Spleen (tissue), 7 donors: ENCODE measurements at regions not wholly inside any gene's neighbourhood (a gene's known extent, or its start where the extent isn't known, plus 50 kb on each side); places are given as distances from the start of the nearest gene placed in this dataset.
"Not testable (repeated sequence)": the region's sequence is repeated elsewhere in the genome, so short reads cannot be mapped to it uniquely, and the experiment has no call there.

Experiments
- POLR2A ChIP-seq, 3 donors: fragments of 450-650 bp; IDR thresholded peaks; one replicate each; pipeline ENCODE4 v1.5.1; 2017; ENCODE audit warnings: antibody characterized with exemption in 3 of 3, mild to moderate bottlenecking in 1 of 3
- TF ChIP-seq, protein P1 (sequence below), 11 experiments: fragments of 200-600 bp in 7 of 11; fragments of 450-650 bp in 4 of 11; sonication (generic) in 4 of 11; IDR thresholded peaks in 8 of 11; conservative IDR thresholded peaks in 3 of 11; 1 replicate in 7 of 11; 2 replicates in 4 of 11; pipeline versions ENCODE4 v1.4.0 to v1.8.0; 2016 to 2021; ENCODE audit warnings: antibody characterized with exemption in 11 of 11, inconsistent platforms in 4 of 11, mild to moderate bottlenecking in 1 of 11
- donor health status: DM: no; HTN: no; CAD: no; lungs with moderate emphysema.
- donor health status: DM: no; HTN: no; CAD: no.
- donor health status: DM: no; HTN: no; CAD: no.

DNA sequence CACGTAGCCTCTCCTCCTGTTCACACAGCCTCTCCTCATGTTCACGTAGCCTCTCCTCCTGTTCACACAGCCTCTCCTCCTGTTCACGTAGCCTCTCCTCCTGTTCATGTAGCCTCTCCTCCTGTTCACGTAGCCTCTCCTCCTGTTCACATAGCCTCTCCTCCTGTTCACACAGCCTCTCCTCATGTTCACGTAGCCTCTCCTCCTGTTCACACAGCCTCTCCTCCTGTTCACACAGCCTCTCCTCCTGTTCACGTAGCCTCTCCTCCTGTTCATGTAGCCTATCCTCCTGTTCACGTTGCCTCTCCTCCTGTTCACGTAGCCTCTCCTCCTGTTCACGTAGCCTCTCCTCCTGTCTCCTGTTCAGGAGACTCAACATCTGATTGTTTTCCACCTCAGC is 88.5 kb upstream of the ZSCAN2 start:
- TF ChIP-seq, protein P1, sequence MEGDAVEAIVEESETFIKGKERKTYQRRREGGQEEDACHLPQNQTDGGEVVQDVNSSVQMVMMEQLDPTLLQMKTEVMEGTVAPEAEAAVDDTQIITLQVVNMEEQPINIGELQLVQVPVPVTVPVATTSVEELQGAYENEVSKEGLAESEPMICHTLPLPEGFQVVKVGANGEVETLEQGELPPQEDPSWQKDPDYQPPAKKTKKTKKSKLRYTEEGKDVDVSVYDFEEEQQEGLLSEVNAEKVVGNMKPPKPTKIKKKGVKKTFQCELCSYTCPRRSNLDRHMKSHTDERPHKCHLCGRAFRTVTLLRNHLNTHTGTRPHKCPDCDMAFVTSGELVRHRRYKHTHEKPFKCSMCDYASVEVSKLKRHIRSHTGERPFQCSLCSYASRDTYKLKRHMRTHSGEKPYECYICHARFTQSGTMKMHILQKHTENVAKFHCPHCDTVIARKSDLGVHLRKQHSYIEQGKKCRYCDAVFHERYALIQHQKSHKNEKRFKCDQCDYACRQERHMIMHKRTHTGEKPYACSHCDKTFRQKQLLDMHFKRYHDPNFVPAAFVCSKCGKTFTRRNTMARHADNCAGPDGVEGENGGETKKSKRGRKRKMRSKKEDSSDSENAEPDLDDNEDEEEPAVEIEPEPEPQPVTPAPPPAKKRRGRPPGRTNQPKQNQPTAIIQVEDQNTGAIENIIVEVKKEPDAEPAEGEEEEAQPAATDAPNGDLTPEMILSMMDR (IDR thresholded peaks at IDR 0.05 in 8 of 11, conservative IDR thresholded peaks at IDR 0.05 in 3 of 11) = not testable (repeated sequence)
- not testable (repeated sequence) for TF ChIP-seq POLR2A (IDR thresholded peaks at IDR 0.05)
